HG03457 (cell line): ENCODE measurements at regions not wholly inside any gene's neighbourhood (a gene's known extent, or its start where the extent isn't known, plus 50 kb on each side); places are given as distances from the start of the nearest gene placed in this dataset.

Experiments used
- ATAC-seq: cut with Tn5 transposase; IDR thresholded peaks from one replicate; pipeline ENCODE4 v1.9.1; 2021; ENCODE audit warnings: moderate number of reproducible peaks; ENCODE audit not compliant: unreplicated experiment

GRCh38 chr4:14878681-14879080, 123.6 kb upstream of the CPEB2 start:
- no peak for ATAC-seq

- no peak for ATAC-seq
Measured at GRCh38 chr4:14879683-14880082, 122.6 kb upstream of the CPEB2 start.

- ATAC-seq: no peak
Measured at GRCh38 chr4:14880805-14881204, 121.5 kb upstream of the CPEB2 start.

- no peak for ATAC-seq
Measured at GRCh38 chr4:14883166-14883565, 119.1 kb upstream of the CPEB2 start.

- no peak for ATAC-seq
Measured at GRCh38 chr4:14883661-14884060, 118.6 kb upstream of the CPEB2 start.

GRCh38 chr4:14887842-14888433, 114.3 kb upstream of the CPEB2 start:
- no peak for ATAC-seq

GRCh38 chr4:14888790-14889572, 113.3 kb upstream of the CPEB2 start:
- ATAC-seq: no peak

GRCh38 chr4:14892563-14892962, 109.7 kb upstream of the CPEB2 start:
- no peak for ATAC-seq

- ATAC-seq: no peak
Measured at GRCh38 chr4:14893713-14894112, 108.6 kb upstream of the CPEB2 start.

GRCh38 chr4:14894392-14895292, 107.6 kb upstream of the CPEB2 start:
- ATAC-seq: no peak

GRCh38 chr4:14896656-14897175, 105.6 kb upstream of the CPEB2 start:
- no peak for ATAC-seq

- ATAC-seq: no peak
Measured at GRCh38 chr4:14897217-14897616, 105.1 kb upstream of the CPEB2 start.

- no peak for ATAC-seq
Measured at GRCh38 chr4:14898989-14899388, 103.3 kb upstream of the CPEB2 start.

- ATAC-seq: no peak
Measured at GRCh38 chr4:14902342-14902741, 99.9 kb upstream of the CPEB2 start.

- ATAC-seq: no peak
Measured at GRCh38 chr4:14903321-14903720, 99.0 kb upstream of the CPEB2 start.

GRCh38 chr4:14906805-14907204, 95.5 kb upstream of the CPEB2 start:
- ATAC-seq: no peak

- ATAC-seq: no peak
Measured at GRCh38 chr4:14908635-14909034, 93.6 kb upstream of the CPEB2 start.

GRCh38 chr4:14910411-14910810, 91.9 kb upstream of the CPEB2 start:
- no peak for ATAC-seq

GRCh38 chr4:14912426-14912825, 89.9 kb upstream of the CPEB2 start:
- ATAC-seq: no peak

- no peak for ATAC-seq
Measured at GRCh38 chr4:14915018-14915417, 87.3 kb upstream of the CPEB2 start.

- no peak for ATAC-seq
Measured at GRCh38 chr4:14916554-14917297, 85.6 kb upstream of the CPEB2 start.
